ENCODE measurements at regions not wholly inside any gene's neighbourhood (a gene's known extent, or its start where the extent isn't known, plus 50 kb on each side); places are given as distances from the start of the nearest gene placed in this dataset.
"Not testable (repeated sequence)": the region's sequence is repeated elsewhere in the genome, so short reads cannot be mapped to it uniquely, and the experiment has no call there.

GRCh38 chr10:9848278-9848677, 1169.4 kb upstream of the CELF2 start:
- DNase-seq: no peak

- no peak for DNase-seq
These were observed 1168.7 kb upstream of the CELF2 start for GRCh38 chr10:9848981-9849380.

- no peak for DNase-seq
These were observed 1167.3 kb upstream of the CELF2 start for GRCh38 chr10:9850415-9850814.

- no peak for DNase-seq
These were observed 1165.9 kb upstream of the CELF2 start for GRCh38 chr10:9851808-9852207.

GRCh38 chr10:9853405-9854355, 1164.0 kb upstream of the CELF2 start:
- no peak for DNase-seq

- DNase-seq: not testable (repeated sequence)
These were observed 1162.2 kb upstream of the CELF2 start for GRCh38 chr10:9855451-9855850.

GRCh38 chr10:9858816-9859215, 1158.9 kb upstream of the CELF2 start:
- no peak for DNase-seq

- no peak for DNase-seq
These were observed 1157.6 kb upstream of the CELF2 start for GRCh38 chr10:9860045-9860444.

- no peak for DNase-seq
These were observed 1154.0 kb upstream of the CELF2 start for GRCh38 chr10:9863559-9864121.

GRCh38 chr10:9868499-9868898, 1149.2 kb upstream of the CELF2 start:
- DNase-seq: no peak

- no peak for DNase-seq
These were observed 1148.5 kb upstream of the CELF2 start for GRCh38 chr10:9869205-9869604.

- DNase-seq: no peak
These were observed 1148.0 kb upstream of the CELF2 start for GRCh38 chr10:9869606-9870176.

- DNase-seq: no peak
These were observed 1142.3 kb upstream of the CELF2 start for GRCh38 chr10:9875353-9875752.

GRCh38 chr10:9877978-9878377, 1139.7 kb upstream of the CELF2 start:
- DNase-seq: no peak

GRCh38 chr10:9878383-9878782, 1139.3 kb upstream of the CELF2 start:
- no peak for DNase-seq

- no peak for DNase-seq
These were observed 1131.9 kb upstream of the CELF2 start for GRCh38 chr10:9885761-9886160.

GRCh38 chr10:9886772-9887171, 1130.9 kb upstream of the CELF2 start:
- DNase-seq: no peak

GRCh38 chr10:9895453-9895852, 1122.2 kb upstream of the CELF2 start:
- no peak for DNase-seq

GRCh38 chr10:9895981-9896380, 1121.7 kb upstream of the CELF2 start:
- DNase-seq: no peak

GRCh38 chr10:9898633-9899395, 1118.9 kb upstream of the CELF2 start:
- no peak for DNase-seq

- DNase-seq: no peak
These were observed 1116.9 kb upstream of the CELF2 start for GRCh38 chr10:9900751-9901150.

- DNase-seq: no peak
These were observed 1115.7 kb upstream of the CELF2 start for GRCh38 chr10:9901971-9902370.

- no peak for DNase-seq
These were observed 1107.2 kb upstream of the CELF2 start for GRCh38 chr10:9910446-9910845.

All from SIG-M5 (cell line).